HEK293 (cell line): ENCODE measurements at regions not wholly inside any gene's neighbourhood (a gene's known extent, or its start where the extent isn't known, plus 50 kb on each side); places are given as distances from the start of the nearest gene placed in this dataset.

Experiments used
- CTCF ChIA-PET: fragments of 350-600 bp; formaldehyde crosslinking; extraction: SDS; loops from one replicate; lab custom pipeline; 2021; ENCODE audit warnings: antibody characterized with exemption; lab: Yijun Ruan, JAX
- POLR2A ChIA-PET: fragments of 300-600 bp; formaldehyde crosslinking; extraction: SDS; loops from one replicate; lab custom pipeline; 2020; ENCODE audit warnings: antibody characterized with exemption, inconsistent platforms; lab: Yijun Ruan, JAX
- H3K27ac ChIP-seq: fragments of 200-500 bp; sonication (Bioruptor generic); 2 replicates; pipeline ENCODE4 v1.5.1; 2014; ENCODE audit warnings: low read depth, low read length, control low read depth, inconsistent platforms; ENCODE audit errors: extremely low read depth
- H3K36me3 ChIP-seq, 2 experiments: fragments of 200-500 bp in 1 of 2; sonication (Bioruptor generic) in 1 of 2; 1 replicate in 1 of 2; 2 replicates in 1 of 2; pipeline ENCODE4 v1.5.1; 2014 to 2017; ENCODE audit warnings: inconsistent platforms in 2 of 2, low read length in 2 of 2; ENCODE audit not compliant: control insufficient read depth in 2 of 2, insufficient read depth in 1 of 2
- H3K4me1 ChIP-seq: fragments of 200-500 bp; sonication (Bioruptor generic); 2 replicates; pipeline ENCODE4 v1.5.1; 2014; ENCODE audit warnings: mild to moderate bottlenecking, low read length, inconsistent platforms; ENCODE audit not compliant: control insufficient read depth, insufficient read depth
- H3K4me3 ChIP-seq: 2 replicates; pipeline ENCODE4 v1.5.1; 2011; ENCODE audit warnings: low read depth, mild to moderate bottlenecking, control low read depth, low read length, moderate library complexity
- H3K9me3 ChIP-seq: fragments of 200-500 bp; sonication (Bioruptor generic); 2 replicates; pipeline ENCODE4 v1.5.1; 2014; ENCODE audit warnings: low read depth, low read length, inconsistent platforms; ENCODE audit not compliant: control insufficient read depth, insufficient read depth
- EGR2 ChIP-seq: fragments of 450-650 bp; formaldehyde crosslinking; IDR thresholded peaks from 2 replicates; pipeline ENCODE4 v1.5.1; 2016; ENCODE audit warnings: low read depth, missing biosample characterization, missing genetic modification characterization
- FEZF1 ChIP-seq: fragments of 450-650 bp; formaldehyde crosslinking; IDR thresholded peaks from 2 replicates; pipeline ENCODE4 v1.5.1; 2016; ENCODE audit warnings: missing biosample characterization, missing genetic modification characterization
- HOXA7 ChIP-seq: sonication (generic); formaldehyde crosslinking; IDR thresholded peaks from 2 replicates; pipeline ENCODE4 v1.8.1; 2022; ENCODE audit warnings: missing genetic modification reagents, borderline replicate concordance
- KLF7 ChIP-seq: fragments of 450-650 bp; formaldehyde crosslinking; IDR thresholded peaks from 2 replicates; pipeline ENCODE4 v1.5.1; 2016; ENCODE audit warnings: missing biosample characterization, missing genetic modification characterization, borderline replicate concordance
- OSR2 ChIP-seq: fragments of 450-650 bp; formaldehyde crosslinking; IDR thresholded peaks from 2 replicates; pipeline ENCODE4 v1.5.1; 2016; ENCODE audit warnings: missing biosample characterization, missing genetic modification characterization
- SALL2 ChIP-seq: fragments of 450-650 bp; formaldehyde crosslinking; IDR thresholded peaks from 2 replicates; pipeline ENCODE4 v1.5.0; 2017; ENCODE audit warnings: missing biosample characterization, mild to moderate bottlenecking, missing genetic modification characterization, borderline replicate concordance
- SETDB1 ChIP-seq: IDR thresholded peaks from one replicate; pipeline ENCODE4 v1.6.1; 2017; ENCODE audit warnings: mild to moderate bottlenecking, low read length, moderate library complexity, mixed read lengths; ENCODE audit not compliant: insufficient read length
- SP7 ChIP-seq: fragments of 450-650 bp; formaldehyde crosslinking; IDR thresholded peaks from 2 replicates; pipeline ENCODE4 v1.5.1; 2016; ENCODE audit warnings: missing biosample characterization, missing genetic modification characterization
- ZBTB11 ChIP-seq: fragments of 450-650 bp; formaldehyde crosslinking; conservative IDR thresholded peaks from 2 replicates; pipeline ENCODE4 v1.5.1; 2016; ENCODE audit warnings: low read depth, missing biosample characterization, missing genetic modification characterization
- ZFP37 ChIP-seq: fragments of 450-650 bp; formaldehyde crosslinking; IDR thresholded peaks from 2 replicates; pipeline ENCODE4 v1.5.1; 2016; ENCODE audit warnings: missing biosample characterization, missing genetic modification characterization
- ZNF133 ChIP-seq: fragments of 450-650 bp; formaldehyde crosslinking; IDR thresholded peaks from 2 replicates; pipeline ENCODE4 v1.5.1; 2016; ENCODE audit warnings: missing biosample characterization, missing genetic modification characterization
- ZNF174 ChIP-seq: fragments of 450-650 bp; formaldehyde crosslinking; IDR thresholded peaks from 2 replicates; pipeline ENCODE4 v1.5.0; 2017; ENCODE audit warnings: missing biosample characterization, mild to moderate bottlenecking, missing genetic modification characterization
- ZNF184 ChIP-seq: fragments of 450-650 bp; IDR thresholded peaks from 2 replicates; pipeline ENCODE4 v1.5.1; 2018; ENCODE audit warnings: missing biosample characterization, mild to moderate bottlenecking, missing genetic modification characterization
- ZNF2 ChIP-seq: fragments of 450-650 bp; formaldehyde crosslinking; IDR thresholded peaks from 2 replicates; pipeline ENCODE4 v1.5.1; 2016; ENCODE audit warnings: missing biosample characterization, missing genetic modification characterization
- ZNF24 ChIP-seq: fragments of 450-650 bp; formaldehyde crosslinking; IDR thresholded peaks from 2 replicates; pipeline ENCODE4 v1.5.1; 2016; ENCODE audit warnings: missing biosample characterization, missing genetic modification characterization
- ZNF266 ChIP-seq: fragments of 450-650 bp; formaldehyde crosslinking; IDR thresholded peaks from 2 replicates; pipeline ENCODE4 v1.5.1; 2016; ENCODE audit warnings: missing biosample characterization, missing genetic modification characterization, low read depth
- ZNF302 ChIP-seq: fragments of 450-650 bp; formaldehyde crosslinking; IDR thresholded peaks from 2 replicates; pipeline ENCODE4 v1.5.1; 2016; ENCODE audit warnings: missing biosample characterization, missing genetic modification characterization, low read depth
- ZNF366 ChIP-seq: fragments of 450-650 bp; formaldehyde crosslinking; conservative IDR thresholded peaks from 2 replicates; pipeline ENCODE4 v1.5.1; 2016; ENCODE audit warnings: missing biosample characterization, missing genetic modification characterization
- ZNF600 ChIP-seq: fragments of 450-650 bp; formaldehyde crosslinking; IDR thresholded peaks from 2 replicates; pipeline ENCODE4 v1.5.1; 2016; ENCODE audit warnings: missing biosample characterization, missing genetic modification characterization
- ZNF610 ChIP-seq: fragments of 450-650 bp; formaldehyde crosslinking; IDR thresholded peaks from 2 replicates; pipeline ENCODE4 v1.5.1; 2016; ENCODE audit warnings: missing biosample characterization, missing genetic modification characterization, borderline replicate concordance
- ZNF658 ChIP-seq: fragments of 450-650 bp; formaldehyde crosslinking; IDR thresholded peaks from 2 replicates; pipeline ENCODE4; 2016; ENCODE audit warnings: missing biosample characterization, missing genetic modification characterization
- ZNF701 ChIP-seq: fragments of 450-650 bp; formaldehyde crosslinking; IDR thresholded peaks from 2 replicates; pipeline ENCODE4 v1.5.1; 2016; ENCODE audit warnings: missing biosample characterization, missing genetic modification characterization
- ZSCAN4 ChIP-seq: fragments of 450-650 bp; formaldehyde crosslinking; IDR thresholded peaks from 2 replicates; pipeline ENCODE4 v1.5.1; 2017; ENCODE audit warnings: missing biosample characterization, missing genetic modification characterization

GRCh38 chr18:57957210-57957609 lies 86.8 kb upstream of the NEDD4L start:
- TF ChIP-seq ZNF600 (tag by site-specific recombination) (no peak), KLF7 (no peak), ZNF302 (no peak), ZNF2 (tag by site-specific recombination) (no peak), SETDB1 (no peak), ZNF366 (tag by site-specific recombination) (no peak), ZBTB11 (tag by site-specific recombination) (no peak)
- ChIA-PET CTCF (interaction anchor here (0.5 to 3.1 kb wide), 7 partner anchors 9 to 164 kb away, joined by 3 to 15 read pairs (median 3); partner anchors contain the start of gene NEDD4L), POLR2A (no interaction called here)

GRCh38 chr18:57956491-57956890 lies 87.5 kb upstream of the NEDD4L start:
- no peaks in the 10 kb centered on the region for H3K9me3 ChIP-seq
- no peak overlapping the region for H3K27ac ChIP-seq
- peaks cover 8% of the 10 kb centered on the region; the same call in 1 of the 2 replicates for H3K4me1 ChIP-seq
- ChIA-PET POLR2A (no interaction called here), CTCF (interaction anchor here (0.5 to 3.1 kb wide), 5 partner anchors 12 to 613 kb away, joined by 3 to 15 read pairs (median 4); partner anchors contain the start of gene NEDD4L)
- no peaks in the 10 kb centered on the region for H3K36me3 ChIP-seq
- TF ChIP-seq FEZF1 (tag by site-specific recombination), result no peak
- TF ChIP-seq ZNF610 (tag by site-specific recombination), result no peak
- no peak for TF ChIP-seq ZNF184 (tag by site-specific recombination)
- no peak for TF ChIP-seq SALL2 (tag by site-specific recombination)
- TF ChIP-seq ZNF302, result no peak
- TF ChIP-seq SP7 (tag by site-specific recombination), result no peak
- no peak for TF ChIP-seq ZNF701 (tag by site-specific recombination)
- TF ChIP-seq ZSCAN4 (tag by site-specific recombination), result no peak
- no peak for TF ChIP-seq OSR2
- TF ChIP-seq ZNF24 (tag by site-specific recombination), result no peak
- TF ChIP-seq ZNF174 (tag by site-specific recombination), result no peak
- TF ChIP-seq ZNF133 (tag by site-specific recombination), result no peak
- no peak for TF ChIP-seq EGR2 (tag by site-specific recombination)
- no peak for TF ChIP-seq HOXA7 (CRISPR knock-in tag)
- no peak for TF ChIP-seq ZNF266
- TF ChIP-seq ZFP37 (tag by site-specific recombination), result no peak
- no peak for TF ChIP-seq ZNF658
- TF ChIP-seq, all 188 proteins: peak for 0
- H3K4me3 ChIP-seq, result no peak overlapping the region

More at GRCh38 chr18:57957210-57957609, 86.8 kb upstream of the NEDD4L start:
- no peaks in the 10 kb centered on the region for H3K9me3 ChIP-seq
- H3K4me1 ChIP-seq, result peaks cover 8% of the 10 kb centered on the region; the same call in 1 of the 2 replicates
- H3K4me3 ChIP-seq, result no peak overlapping the region
- no peaks in the 10 kb centered on the region for H3K36me3 ChIP-seq
- no peak overlapping the region for H3K27ac ChIP-seq
